ENCODE measurements at regions not wholly inside any gene's neighbourhood (a gene's known extent, or its start where the extent isn't known, plus 50 kb on each side); places are given as distances from the start of the nearest gene placed in this dataset.

GRCh38 chr9:82720515-82720914 lies 342.4 kb downstream of the RASEF start:
- DNase-seq (ENCODE audit: low read depth, low spot score) (no peak), ATAC-seq (no peak)
- Histone ChIP-seq H3K4me1 (ENCODE audit: control insufficient read depth in 1 of 2, insufficient read depth in 2 of 2, low read length in 2 of 2) (no peaks in the 10 kb centered on the region), H4K20me1 (ENCODE audit: insufficient read depth) (no peaks in the 10 kb centered on the region), H3K9me2 (ENCODE audit: insufficient read depth) (no peaks in the 10 kb centered on the region), H3K36me3 (ENCODE audit: control insufficient read depth in 1 of 2, insufficient read depth in 2 of 2, low read length in 2 of 2) (no peaks in the 10 kb centered on the region), H3K27me3 (ENCODE audit: insufficient read depth, low read length) (no peaks in the 10 kb centered on the region), H3K9me3 (ENCODE audit: control insufficient read depth in 1 of 2, insufficient read depth in 1 of 2, low read depth in 1 of 2, low read length in 2 of 2) (no peaks in the 10 kb centered on the region), H3K27ac (ENCODE audit: low read depth, low read length) (no peak overlapping the region), H3K4me2 (ENCODE audit: low read length) (no peak overlapping the region), H3K9ac (ENCODE audit: low read length) (no peak overlapping the region), H3K4me3 (replicated peaks in 1 of 2; ENCODE audit: low read depth in 1 of 2, low read length in 2 of 2) (no peak overlapping the region), H2AFZ (ENCODE audit: low read depth, low read length, poor library complexity, severe bottlenecking) (no peak overlapping the region), H3K79me2 (ENCODE audit: insufficient read depth, low read length) (no peaks in the 10 kb centered on the region)
- no TSS peak for BruUV-seq (replicated peaks)
- CTCF ChIA-PET, result no interaction called here
- POLR2A ChIA-PET, result no interaction called here
- intact Hi-C loops (cut with micrococcal nuclease), result no loop called here
- TF ChIP-seq POLR2A (IDR thresholded peaks at IDR 0.05; ENCODE audit: borderline replicate concordance, extremely low read depth, insufficient read depth, insufficient read length) (no peak), POLR2AphosphoS5 (IDR thresholded peaks at IDR 0.05; ENCODE audit: low read depth, low read length) (no peak), CBX3 (IDR thresholded peaks at IDR 0.05; ENCODE audit: low read depth) (no peak), RAD21 (IDR thresholded peaks at IDR 0.05; ENCODE audit: low read depth) (no peak), EZH2phosphoT487 (IDR thresholded peaks at IDR 0.05; ENCODE audit: borderline replicate concordance) (no peak)
- RAD21 ChIA-PET (ENCODE audit: low non-redundant PET in 1 of 2, low total read pairs in 2 of 2, uncharacterized antibody in 2 of 2, unreplicated experiment in 2 of 2), result no interaction called here

- no peak overlapping the region for H3K4me3 ChIP-seq (replicated peaks in 1 of 2; ENCODE audit: low read depth in 1 of 2, low read length in 2 of 2)
- ATAC-seq, result no peak
- H3K4me1 ChIP-seq (ENCODE audit: control insufficient read depth in 1 of 2, insufficient read depth in 2 of 2, low read length in 2 of 2), result no peaks in the 10 kb centered on the region
- POLR2A ChIA-PET, result no interaction called here
- H3K36me3 ChIP-seq (ENCODE audit: control insufficient read depth in 1 of 2, insufficient read depth in 2 of 2, low read length in 2 of 2), result no peaks in the 10 kb centered on the region
- intact Hi-C loops (cut with micrococcal nuclease), result no loop called here
- no peak for TF ChIP-seq CTCF (IDR thresholded peaks at IDR 0.05 in 2 of 3, conservative IDR thresholded peaks at IDR 0.05 in 1 of 3; ENCODE audit: borderline replicate concordance in 1 of 3, insufficient read depth in 1 of 3, low read depth in 2 of 3, low read length in 2 of 3)
- no peak for TF ChIP-seq RAD21 (IDR thresholded peaks at IDR 0.05; ENCODE audit: low read depth)
- no peak for TF ChIP-seq ZBTB33 (IDR thresholded peaks at IDR 0.05; ENCODE audit: extremely low read depth, insufficient replicate concordance, low read length)
- no peak for TF ChIP-seq ATF3 (IDR thresholded peaks at IDR 0.05)
- TF ChIP-seq TCF7L2 (IDR thresholded peaks at IDR 0.05; ENCODE audit: borderline replicate concordance, extremely low read depth, insufficient read depth, insufficient read length), result no peak
- H3K4me2 ChIP-seq (ENCODE audit: low read length), result no peak overlapping the region
- H3K9ac ChIP-seq (ENCODE audit: low read length), result no peak overlapping the region
- H3K9me2 ChIP-seq (ENCODE audit: insufficient read depth), result no peaks in the 10 kb centered on the region
- CTCF ChIA-PET, result no interaction called here
- no peak overlapping the region for H3K27ac ChIP-seq (ENCODE audit: low read depth, low read length)
- H3K9me3 ChIP-seq (ENCODE audit: control insufficient read depth in 1 of 2, insufficient read depth in 1 of 2, low read depth in 1 of 2, low read length in 2 of 2), result no peaks in the 10 kb centered on the region; a peak in 1 of 4 replicates
- no peak overlapping the region for H2AFZ ChIP-seq (ENCODE audit: low read depth, low read length, poor library complexity, severe bottlenecking)
- DNase-seq (ENCODE audit: low read depth, low spot score), result no peak
- no TSS peak for BruUV-seq (replicated peaks)
- H3K27me3 ChIP-seq (ENCODE audit: insufficient read depth, low read length), result no peaks in the 10 kb centered on the region
- RAD21 ChIA-PET (ENCODE audit: low non-redundant PET in 1 of 2, low total read pairs in 2 of 2, uncharacterized antibody in 2 of 2, unreplicated experiment in 2 of 2), result no interaction called here
- no peaks in the 10 kb centered on the region for H4K20me1 ChIP-seq (ENCODE audit: insufficient read depth)
- no peaks in the 10 kb centered on the region for H3K79me2 ChIP-seq (ENCODE audit: insufficient read depth, low read length)
Observed at GRCh38 chr9:82721593-82721992, 341.3 kb downstream of the RASEF start.
